SK-N-SH (cell line): ENCODE measurements at regions not wholly inside any gene's neighbourhood (a gene's known extent, or its start where the extent isn't known, plus 50 kb on each side); places are given as distances from the start of the nearest gene placed in this dataset.

Experiments used
- CTCF ChIA-PET: fragments of 300-600, 350-600 bp; formaldehyde crosslinking; extraction: SDS; loops from one replicate; lab custom pipeline; 2021; lab: Yijun Ruan, JAX
- POLR2A ChIA-PET: fragments of 350-600 bp; sonication (Branson Sonifier 250); formaldehyde crosslinking; extraction: SDS; loops from one replicate; lab custom pipeline; 2020; ENCODE audit warnings: antibody characterized with exemption, inconsistent platforms; lab: Yijun Ruan, JAX
- DNase-seq: peaks from one replicate; pipeline ENCODE4 v3.0.0; 2012
- H2AFZ ChIP-seq: fragments of 200-600 bp; sonication (generic); 2 replicates; pipeline ENCODE4 v1.8.1; 2016; ENCODE audit warnings: antibody characterized with exemption, mild to moderate bottlenecking, low read depth
- H3F3A ChIP-seq: fragments of 200-600 bp; sonication (generic); replicated peaks from 2 replicates; pipeline ENCODE3; 2016; ENCODE audit warnings: antibody characterized with exemption, mild to moderate bottlenecking; ENCODE audit not compliant: insufficient read depth
- H3K27ac ChIP-seq, 2 experiments: fragments of 200-500 bp in 1 of 2; fragments of 200-600 bp in 1 of 2; sonication (Bioruptor generic) in 1 of 2; sonication (generic), shearing (Covaris generic) in 1 of 2; 2 replicates each; pipeline versions ENCODE4 v1.5.1 to v1.6.1; 2014 to 2016; ENCODE audit warnings: low read depth in 2 of 2, inconsistent platforms in 1 of 2, low read length in 1 of 2, mild to moderate bottlenecking in 1 of 2, mixed read lengths in 1 of 2
- H3K27me3 ChIP-seq: fragments of 200-600 bp; sonication (generic), shearing (Covaris generic); 2 replicates; pipeline ENCODE4 v1.6.1; 2016; ENCODE audit warnings: mixed run types; ENCODE audit not compliant: insufficient read depth
- H3K36me3 ChIP-seq, 2 experiments: fragments of 200-500 bp in 1 of 2; fragments of 200-600 bp in 1 of 2; sonication (Bioruptor generic) in 1 of 2; sonication (generic) in 1 of 2; replicated peaks in 1 of 2; 2 replicates each; pipeline versions ENCODE3 to v1.5.1; 2014 to 2016; ENCODE audit warnings: low read length in 1 of 2, mild to moderate bottlenecking in 1 of 2; ENCODE audit not compliant: insufficient read depth in 2 of 2, control insufficient read depth in 1 of 2
- H3K4me1 ChIP-seq, 2 experiments: fragments of 200-500 bp in 1 of 2; fragments of 200-600 bp in 1 of 2; sonication (Bioruptor generic) in 1 of 2; sonication (generic), shearing (Covaris generic) in 1 of 2; 2 replicates each; pipeline versions ENCODE4 v1.5.1 to v1.6.1; 2014 to 2016; ENCODE audit warnings: low read depth in 1 of 2, low read length in 1 of 2, mixed run types in 1 of 2; ENCODE audit not compliant: insufficient read depth in 2 of 2, control insufficient read depth in 1 of 2
- H3K4me2 ChIP-seq: fragments of 200-600 bp; sonication (generic), shearing (Covaris generic); 2 replicates; pipeline ENCODE4 v1.6.1; 2017; ENCODE audit warnings: mixed run types
- H3K4me3 ChIP-seq, 2 experiments: fragments of 200-500 bp in 1 of 2; fragments of 200-600 bp in 1 of 2; sonication (Bioruptor generic) in 1 of 2; sonication (generic), shearing (Covaris generic) in 1 of 2; 2 replicates each; pipeline versions ENCODE4 v1.5.1 to v1.8.1; 2014 to 2016; ENCODE audit warnings: low read depth in 2 of 2, inconsistent platforms in 1 of 2, low read length in 1 of 2, mild to moderate bottlenecking in 1 of 2, mixed read lengths in 1 of 2, moderate library complexity in 1 of 2
- H3K79me2 ChIP-seq: fragments of 200-600 bp; sonication (generic); 2 replicates; pipeline ENCODE4 v1.8.1; 2017; ENCODE audit warnings: mild to moderate bottlenecking; ENCODE audit not compliant: insufficient read depth
- H3K9ac ChIP-seq: fragments of 200-600 bp; sonication (generic); 2 replicates; pipeline ENCODE4 v1.6.1; 2017; ENCODE audit warnings: mixed run types
- H3K9me2 ChIP-seq: fragments of 200-600 bp; sonication (generic); 2 replicates; pipeline ENCODE4 v1.6.1; 2017; ENCODE audit warnings: mixed run types
- H3K9me3 ChIP-seq: fragments of 200-600 bp; sonication (generic); 2 replicates; pipeline ENCODE4 v1.6.1; 2017; ENCODE audit warnings: mixed run types, mild to moderate bottlenecking, moderate library complexity
- H4K20me1 ChIP-seq: fragments of 200-600 bp; sonication (generic); 2 replicates; pipeline ENCODE4 v1.6.1; 2017; ENCODE audit warnings: mild to moderate bottlenecking, mixed run types; ENCODE audit not compliant: insufficient read depth
- CHD2 ChIP-seq: fragments of 150-350 bp; IDR thresholded peaks from 2 replicates; pipeline ENCODE4 v1.6.1; 2018; ENCODE audit warnings: low read length; ENCODE audit not compliant: partially characterized antibody
- ELF1 ChIP-seq: IDR thresholded peaks from 2 replicates; pipeline ENCODE4 v1.4.0; 2012
- GATA2 ChIP-seq: sonication (generic); formaldehyde crosslinking; IDR thresholded peaks from 2 replicates; pipeline ENCODE4 v1.5.0; 2020; ENCODE audit warnings: mild to moderate bottlenecking, missing genetic modification reagents
- IRF3 ChIP-seq: fragments of 150-350 bp; IDR thresholded peaks from 2 replicates; pipeline ENCODE4 v1.6.1; 2016; ENCODE audit warnings: mild to moderate bottlenecking, low read depth, low read length
- JUND ChIP-seq: IDR thresholded peaks from 2 replicates; pipeline ENCODE4 v1.4.0; 2012
- MAX ChIP-seq: IDR thresholded peaks from 2 replicates; pipeline ENCODE4 v1.4.0; 2012; ENCODE audit warnings: low read depth
- MXI1 ChIP-seq: IDR thresholded peaks from 2 replicates; pipeline ENCODE4 v1.6.1; 2012; ENCODE audit warnings: mild to moderate bottlenecking, low read depth, low read length, improper control_type of control experiment
- NFIC ChIP-seq: IDR thresholded peaks from 2 replicates; pipeline ENCODE4 v1.4.0; 2012; ENCODE audit warnings: borderline replicate concordance
- NRF1 ChIP-seq: IDR thresholded peaks from 2 replicates; pipeline ENCODE4 v1.6.1; 2012; ENCODE audit warnings: low read depth, mild to moderate bottlenecking, low read length
- RAD21 ChIP-seq: IDR thresholded peaks from 2 replicates; pipeline ENCODE4 v1.6.1; 2012; ENCODE audit warnings: mild to moderate bottlenecking, low read length
- RCOR1 ChIP-seq: fragments of 150-350 bp; IDR thresholded peaks from 2 replicates; pipeline ENCODE4 v1.6.1; 2017; ENCODE audit warnings: antibody characterized with exemption, low read length
- RXRA ChIP-seq: IDR thresholded peaks from 2 replicates; pipeline ENCODE4 v1.4.0; 2012; ENCODE audit warnings: low read depth, mild to moderate bottlenecking, borderline replicate concordance
- SIN3A ChIP-seq: IDR thresholded peaks from 2 replicates; pipeline ENCODE4 v1.6.1; 2012; ENCODE audit warnings: low read depth, mild to moderate bottlenecking, low read length, moderate library complexity, borderline replicate concordance
- TAF1 ChIP-seq: IDR thresholded peaks from 2 replicates; pipeline ENCODE4 v1.6.1; 2012; ENCODE audit warnings: low read depth, mild to moderate bottlenecking, low read length, moderate library complexity, borderline replicate concordance
- TCF12 ChIP-seq: IDR thresholded peaks from 2 replicates; pipeline ENCODE4 v1.4.0; 2012
- TEAD4 ChIP-seq: IDR thresholded peaks from 2 replicates; pipeline ENCODE4 v1.4.0; 2012; ENCODE audit warnings: mild to moderate bottlenecking, borderline replicate concordance; ENCODE audit not compliant: insufficient read depth
- YY1 ChIP-seq: IDR thresholded peaks from 2 replicates; pipeline ENCODE4 v1.4.0; 2012; ENCODE audit warnings: low read depth, mild to moderate bottlenecking
- ZBTB33 ChIP-seq: IDR thresholded peaks from 2 replicates; pipeline ENCODE4 v1.4.0; 2012; ENCODE audit warnings: low read depth, borderline replicate concordance
- WGBS: methylation state at CpG from one replicate; pipeline ENCODE4 v1.1.6; 2017; ENCODE audit warnings: low lambda C conversion rate; 5-methylcytosine and 5-hydroxymethylcytosine counted together

- WGBS: 69% methylated on average over 4 of the region's 4 CpGs
- H3K36me3 ChIP-seq: no peaks in the 10 kb centered on the region
- peaks cover 20% of the 10 kb centered on the region for H3F3A ChIP-seq
- no peaks in the 10 kb centered on the region for H3K79me2 ChIP-seq
- H3K27me3 ChIP-seq: no peaks in the 10 kb centered on the region
- ChIA-PET POLR2A (no interaction called here), CTCF (no interaction called here)
- no peak overlapping the region for H3K4me3 ChIP-seq
- H3K4me2 ChIP-seq: no peak overlapping the region
- no peaks in the 10 kb centered on the region for H3K9me3 ChIP-seq
- H3K9ac ChIP-seq: no peak overlapping the region
- H4K20me1 ChIP-seq: no peaks in the 10 kb centered on the region
- DNase-seq: no peak
- H2AFZ ChIP-seq: no peak overlapping the region
- H3K27ac ChIP-seq: no peak overlapping the region
- TF ChIP-seq GATA2 (CRISPR knock-in tag): no peak
- no peaks in the 10 kb centered on the region for H3K9me2 ChIP-seq
- H3K4me1 ChIP-seq: peaks cover 0 to 35% of the 10 kb centered on the region in 2 experiments; a peak in 2 of 4 replicates
Measured at GRCh38 chr5:39497322-39497721, 72.5 kb upstream of the DAB2 start.

GRCh38 chr5:39495227-39495626, 70.4 kb upstream of the DAB2 start:
- no peak overlapping the region for H3K9ac ChIP-seq

GRCh38 chr5:39494534-39494933, 69.8 kb upstream of the DAB2 start:
- 37% methylated on average over 1 of the region's 1 CpG for WGBS
- no peaks in the 10 kb centered on the region for H3K79me2 ChIP-seq
- POLR2A ChIA-PET: no interaction called here
- 0 out of 2 replicates have a peak overlapping the region, but pooled peaks have one; percentile 16 for H2AFZ ChIP-seq
- TF ChIP-seq JUND (no peak), TAF1 (no peak), NFIC (no peak), RXRA (no peak), NRF1 (no peak), ELF1 (no peak), IRF3 (no peak), TCF12 (no peak), GATA2 (CRISPR knock-in tag) (no peak), YY1 (no peak), ZBTB33 (no peak)
- TF ChIP-seq, all 33 proteins: peak for 0
- H3K9me3 ChIP-seq: peaks cover 7% of the 10 kb centered on the region
- CTCF ChIA-PET: interaction anchor here (0.6 to 1.2 kb wide), 2 partner anchors 13 to 1176 kb away, joined by 3 read pairs; no protein-coding TSS in a partner anchor
- H3K4me1 ChIP-seq: peaks cover 0 to 17% of the 10 kb centered on the region in 2 experiments; a peak in 2 of 4 replicates
- peak overlapping the region; percentile 56; the same call in 1 of the 2 replicates for H3K4me2 ChIP-seq
- peaks cover 0 to 8% of the 10 kb centered on the region in 2 experiments for H3K36me3 ChIP-seq
- H3K9ac ChIP-seq: no peak overlapping the region
- peaks cover 6% of the 10 kb centered on the region for H3F3A ChIP-seq
- H3K9me2 ChIP-seq: no peaks in the 10 kb centered on the region
- no peak for DNase-seq
- no peaks in the 10 kb centered on the region for H3K27me3 ChIP-seq
- no peaks in the 10 kb centered on the region for H4K20me1 ChIP-seq
- peak overlapping the region in 1 of 2 experiments; percentile 2; a peak in 1 of 4 replicates for H3K27ac ChIP-seq
- no peak overlapping the region for H3K4me3 ChIP-seq

More at GRCh38 chr5:39495227-39495626, 70.4 kb upstream of the DAB2 start:
- peaks cover 0 to 5% of the 10 kb centered on the region in 2 experiments for H3K36me3 ChIP-seq
- no peak overlapping the region for H3K27ac ChIP-seq
- no peak for DNase-seq
- H3F3A ChIP-seq: peaks cover 6% of the 10 kb centered on the region
- H4K20me1 ChIP-seq: no peaks in the 10 kb centered on the region
- no peaks in the 10 kb centered on the region for H3K27me3 ChIP-seq
- 0 out of 2 replicates have a peak overlapping the region, but pooled peaks have one; percentile 0 for H2AFZ ChIP-seq
- ChIA-PET CTCF (interaction anchor here (0.6 to 1.2 kb wide), 2 partner anchors 12 to 1175 kb away, joined by 3 read pairs; no protein-coding TSS in a partner anchor), POLR2A (no interaction called here)
- no peaks in the 10 kb centered on the region for H3K9me2 ChIP-seq
- H3K4me1 ChIP-seq: peaks cover 0 to 17% of the 10 kb centered on the region in 2 experiments; a peak in 2 of 4 replicates
- TF ChIP-seq NFIC: no peak; the same call in 1 of the 2 replicates
- TF ChIP-seq MAX: no peak
- no peak for TF ChIP-seq TEAD4
- no peak for TF ChIP-seq RAD21
- TF ChIP-seq ELF1: no peak
- TF ChIP-seq SIN3A: no peak
- TF ChIP-seq MXI1: no peak
- no peak for TF ChIP-seq RCOR1
- TF ChIP-seq CHD2: no peak
- TF ChIP-seq, all 33 proteins: peak for 0
- Histone ChIP-seq H3K4me2 (no peak overlapping the region), H3K4me3 (no peak overlapping the region), H3K79me2 (no peaks in the 10 kb centered on the region), H3K9me3 (peaks cover 5% of the 10 kb centered on the region)
- WGBS: 91% methylated on average over 1 of the region's 1 CpG
